Activated gamma-delta T cell treated with anti-CD3 and anti-CD28 coated beads, Interleukin-2, amount 50 U/mL, for 16 hours (primary cell): ENCODE measurements at regions not wholly inside any gene's neighbourhood (a gene's known extent, or its start where the extent isn't known, plus 50 kb on each side); places are given as distances from the start of the nearest gene placed in this dataset.

Source experiments
- DNase-seq: peaks from one replicate; pipeline ENCODE4 v3.0.0-alpha.2; 2020; ENCODE audit warnings: low read depth

DNA sequence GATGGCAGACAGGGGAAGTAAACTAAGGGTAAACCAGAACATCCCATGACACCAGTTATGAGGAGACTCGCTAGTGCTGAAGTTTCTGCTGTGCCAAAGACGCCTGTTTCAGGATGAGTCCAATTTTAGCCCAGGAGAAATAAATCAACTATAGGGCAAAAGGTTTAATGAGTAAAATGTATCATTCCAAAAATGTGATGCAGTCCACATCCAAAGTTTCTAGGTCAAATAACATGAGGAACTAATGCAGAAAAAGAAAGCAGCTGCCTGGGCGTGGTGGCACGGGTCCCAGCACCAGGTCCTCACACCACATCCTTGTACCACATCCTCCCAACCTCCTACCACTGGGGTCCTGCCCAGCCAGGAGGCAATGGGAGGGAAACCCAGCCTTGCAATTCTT is 126.9 kb upstream of the CTAGE1 start:
- no peak for DNase-seq

DNA sequence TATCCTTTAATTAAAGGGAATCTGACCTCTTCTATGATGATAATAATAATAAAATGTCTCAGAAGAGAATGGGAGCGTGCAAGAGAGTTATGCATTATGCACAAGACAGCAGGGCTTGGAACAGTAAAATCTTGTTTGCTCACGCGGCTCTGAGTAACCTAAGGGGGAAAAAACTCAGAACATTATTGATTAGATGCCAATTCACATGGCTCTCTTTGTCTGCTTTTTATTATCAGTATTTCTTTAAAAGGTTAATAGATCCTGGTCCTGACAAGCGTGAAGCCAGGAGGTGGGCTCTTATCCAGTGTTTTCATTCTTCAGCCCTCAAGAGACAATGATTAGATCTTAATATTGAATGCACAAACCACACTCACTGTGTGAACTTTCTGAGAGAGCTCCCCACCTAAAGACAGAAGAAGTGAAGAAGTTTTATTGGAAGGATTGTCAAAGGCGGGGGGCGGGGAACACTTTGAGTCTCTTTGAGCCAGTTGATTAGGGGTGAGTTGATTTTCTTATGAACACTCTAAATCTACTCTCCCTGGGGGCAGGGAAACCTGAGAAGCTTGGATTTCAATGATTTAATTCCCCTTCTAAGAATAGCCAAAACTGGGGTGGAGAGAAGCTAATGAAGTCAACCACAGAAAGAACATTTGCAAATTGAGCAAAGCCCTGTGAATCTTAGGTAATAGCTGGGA is 127.5 kb upstream of the CTAGE1 start:
- no peak for DNase-seq

DNA sequence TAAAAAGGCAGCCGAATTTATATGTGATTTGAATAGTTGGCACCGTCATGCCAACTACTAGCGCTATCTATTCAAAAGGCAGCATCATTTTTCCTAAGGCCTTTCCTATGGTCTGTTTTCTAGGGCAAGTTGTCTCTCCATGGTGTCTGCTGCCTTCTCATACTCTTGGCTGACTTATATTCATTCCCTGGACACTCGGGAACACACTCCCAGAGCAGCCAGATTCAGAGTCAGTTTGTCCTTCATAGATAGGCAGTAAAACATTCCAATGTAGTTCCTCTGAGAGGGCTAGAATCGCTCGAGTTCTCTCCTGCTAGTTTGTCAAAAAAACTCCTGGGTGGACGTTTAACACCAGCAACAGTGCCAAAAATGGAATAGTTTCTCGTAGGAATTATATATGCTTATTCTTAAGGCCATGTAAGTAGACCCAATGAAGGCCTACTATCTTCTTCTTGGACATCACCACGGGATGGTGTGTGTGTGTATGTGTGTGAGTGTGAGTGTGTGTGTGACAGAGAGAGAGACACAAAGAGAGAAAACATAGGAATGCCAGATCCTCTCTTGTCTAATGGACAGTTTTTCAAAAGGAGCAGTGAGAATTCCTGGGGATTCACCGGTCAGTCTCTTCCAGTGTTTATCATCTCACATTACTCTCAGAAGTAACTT is 129.3 kb upstream of the CTAGE1 start:
- no peak for DNase-seq

DNA sequence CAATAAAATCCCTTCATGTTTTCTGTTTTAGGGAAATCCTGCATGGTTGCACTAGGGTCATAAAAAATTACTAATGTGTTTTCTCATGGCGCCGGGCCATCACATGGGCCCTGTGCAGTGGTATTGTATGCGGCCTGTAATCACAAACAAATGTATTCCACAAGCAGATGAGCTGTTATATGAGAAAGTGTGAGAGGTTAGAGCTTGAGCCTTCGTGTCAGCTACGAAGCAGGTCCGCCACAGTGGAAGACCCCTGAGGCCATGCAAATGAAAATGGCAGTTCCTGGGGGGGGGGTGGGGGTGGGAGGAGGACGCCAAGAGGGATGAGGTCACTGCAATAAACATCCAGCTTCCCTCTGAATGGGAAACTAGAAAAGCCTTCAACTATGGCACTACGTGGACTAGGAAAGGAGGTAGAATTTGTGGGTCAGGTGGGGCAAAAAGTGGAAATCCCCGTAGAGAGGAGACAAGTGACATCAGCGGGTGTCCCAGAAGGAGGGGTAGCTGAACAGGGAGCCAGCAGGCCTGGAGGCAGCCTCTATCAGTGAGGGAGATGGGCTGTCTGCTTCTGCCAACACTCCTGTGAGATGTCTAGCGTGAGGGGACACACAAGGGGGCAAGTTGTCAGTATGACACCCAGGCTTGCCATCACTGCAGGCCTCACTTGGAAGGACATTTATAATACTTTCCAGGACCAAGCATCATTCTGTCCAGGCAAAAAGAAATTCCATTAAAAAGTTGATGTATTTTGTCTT is 130.3 kb upstream of the CTAGE1 start:
- no peak for DNase-seq

DNA sequence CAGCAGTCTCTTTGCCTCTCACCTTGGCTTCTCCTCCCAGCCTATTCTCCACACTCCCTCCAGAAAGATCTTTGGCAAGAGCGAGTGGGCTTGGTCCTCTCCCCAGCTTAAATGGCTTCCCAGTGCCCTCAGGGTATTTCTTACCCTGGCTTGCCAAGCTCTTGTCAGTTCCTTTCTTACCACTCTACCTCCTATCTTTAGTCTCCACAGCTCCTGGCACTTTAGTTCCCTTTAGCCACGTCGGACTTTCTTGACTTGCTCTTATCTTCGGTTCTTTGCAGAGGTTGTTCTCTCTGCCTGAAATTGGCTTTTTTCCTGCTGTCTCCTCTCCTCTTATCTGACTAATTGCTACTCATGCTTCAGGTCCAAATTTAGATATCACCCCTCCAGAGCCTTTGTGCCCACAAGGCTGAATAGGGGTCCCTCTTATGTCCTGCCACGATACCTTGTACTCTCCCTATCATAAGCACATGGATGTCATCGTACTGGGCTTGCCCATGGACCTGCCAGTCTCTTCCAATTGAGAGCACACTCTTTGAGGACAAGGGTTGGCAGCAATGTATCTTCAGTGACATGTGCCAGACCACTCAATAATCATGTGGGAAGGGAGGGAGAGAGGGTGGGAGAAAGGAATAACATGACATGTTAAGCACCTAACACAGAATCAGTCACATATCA is 131.7 kb upstream of the CTAGE1 start:
- DNase-seq = no peak

DNA sequence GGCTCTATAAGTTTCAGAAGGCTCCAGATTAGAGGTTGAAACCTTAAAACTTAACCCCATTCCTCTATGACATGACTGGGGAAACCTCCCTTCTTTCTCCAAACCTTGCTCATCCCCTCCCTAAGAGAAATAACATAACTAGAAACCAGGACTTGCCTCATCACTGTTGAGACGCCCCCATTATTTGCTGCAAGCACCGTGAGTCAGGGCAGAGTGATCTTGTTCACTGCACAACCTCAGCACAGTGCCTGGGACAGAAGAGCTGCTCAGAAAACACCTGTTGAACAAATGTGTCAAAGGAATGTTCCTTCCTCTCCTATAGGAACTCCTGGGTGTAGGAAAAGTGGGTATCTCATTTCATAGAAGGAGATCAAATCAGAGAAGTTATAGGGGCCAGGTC is 132.7 kb upstream of the CTAGE1 start:
- no peak for DNase-seq

DNA sequence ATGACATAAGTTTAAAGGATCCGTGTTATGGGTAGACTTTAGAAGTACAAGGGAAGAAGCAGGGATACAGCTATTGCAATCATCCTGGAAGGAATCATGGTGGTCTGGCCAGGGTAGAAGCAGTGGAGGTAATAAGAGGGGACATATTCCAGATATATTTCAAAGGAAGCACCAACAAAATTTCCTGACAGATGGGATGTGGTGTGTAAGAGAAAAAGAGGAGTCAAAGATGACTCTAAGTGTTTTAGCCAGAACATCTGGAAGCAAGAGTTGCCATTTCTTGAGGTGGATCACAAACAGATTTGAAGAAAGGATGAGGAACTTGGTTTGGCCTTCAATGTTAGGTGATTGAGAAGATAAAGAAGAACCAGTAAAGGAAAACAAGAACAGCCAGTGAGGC is 133.1 kb upstream of the CTAGE1 start:
- no peak for DNase-seq

DNA sequence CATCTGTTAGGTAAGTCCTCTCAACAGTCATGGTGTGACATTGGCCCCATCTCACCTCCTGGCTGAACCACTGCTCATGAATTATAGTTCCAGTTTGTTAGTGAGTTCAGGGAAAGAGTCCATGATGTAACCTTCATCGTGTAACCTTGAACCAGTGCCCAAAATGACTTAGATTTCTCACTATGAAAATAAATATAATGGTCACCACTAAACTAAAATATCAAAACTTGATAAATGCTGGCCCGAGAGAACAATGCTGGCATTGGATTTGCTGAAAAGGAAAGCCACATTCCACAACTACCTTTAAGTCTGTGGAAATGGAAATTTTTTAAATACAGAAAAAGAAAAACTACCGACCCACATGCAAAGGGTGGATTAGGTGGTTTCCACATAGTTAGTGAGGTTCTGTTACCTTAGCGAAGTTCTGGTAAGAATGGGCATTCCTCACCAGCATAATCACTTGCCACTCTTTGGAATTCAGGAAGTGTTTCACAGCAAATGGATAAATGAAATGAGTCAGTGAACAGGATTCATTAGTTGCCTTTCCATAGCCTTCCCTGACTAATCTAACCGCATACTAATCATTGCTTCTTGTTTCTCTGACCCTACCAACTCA is 133.9 kb upstream of the CTAGE1 start:
- DNase-seq = no peak

DNA sequence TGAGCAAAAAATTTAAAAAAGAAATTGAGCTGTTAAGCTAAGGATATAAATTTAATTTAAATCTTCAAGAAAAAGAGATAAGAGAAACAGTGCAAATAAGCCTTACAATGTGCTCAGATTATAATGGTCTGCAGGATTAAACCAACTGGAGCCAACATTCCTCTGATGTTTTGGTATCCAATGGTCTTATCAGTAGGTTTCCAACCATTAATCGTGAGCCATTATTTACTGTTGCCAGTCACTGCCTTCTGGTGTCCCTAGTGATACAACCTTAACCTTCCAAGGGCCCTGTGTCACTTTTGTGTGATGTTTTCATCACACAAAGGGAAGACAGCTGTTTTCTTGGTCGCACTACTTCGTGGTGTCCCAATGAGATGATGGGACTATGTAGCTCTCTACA is 134.5 kb upstream of the CTAGE1 start:
- no peak for DNase-seq

DNA sequence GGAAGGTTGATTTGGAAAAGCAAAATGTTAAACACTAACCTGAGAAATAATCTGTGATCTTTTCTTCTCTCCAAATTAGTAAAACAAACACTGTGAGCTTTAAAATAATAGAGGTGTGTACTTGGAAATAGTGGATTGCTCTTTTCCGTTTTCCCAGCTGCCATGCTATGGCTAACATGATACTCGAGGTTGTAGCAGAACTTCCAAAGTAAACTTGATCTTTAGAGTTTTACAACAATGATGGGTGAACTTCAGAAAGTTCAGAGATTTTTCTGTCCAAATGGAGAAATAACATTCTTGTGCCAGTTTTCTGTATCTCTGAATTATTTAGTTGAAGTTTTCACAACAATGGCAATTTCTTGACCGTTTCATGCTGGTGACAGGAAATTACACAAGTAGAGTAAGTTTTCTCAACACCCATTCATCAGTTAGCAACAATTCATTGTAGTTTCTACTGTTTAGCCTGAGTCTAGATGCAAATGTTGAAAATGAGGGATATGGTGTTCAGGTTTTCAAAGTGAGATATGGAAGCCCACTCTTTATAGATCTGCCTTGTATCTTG is 135.3 kb upstream of the CTAGE1 start:
- DNase-seq = no peak

DNA sequence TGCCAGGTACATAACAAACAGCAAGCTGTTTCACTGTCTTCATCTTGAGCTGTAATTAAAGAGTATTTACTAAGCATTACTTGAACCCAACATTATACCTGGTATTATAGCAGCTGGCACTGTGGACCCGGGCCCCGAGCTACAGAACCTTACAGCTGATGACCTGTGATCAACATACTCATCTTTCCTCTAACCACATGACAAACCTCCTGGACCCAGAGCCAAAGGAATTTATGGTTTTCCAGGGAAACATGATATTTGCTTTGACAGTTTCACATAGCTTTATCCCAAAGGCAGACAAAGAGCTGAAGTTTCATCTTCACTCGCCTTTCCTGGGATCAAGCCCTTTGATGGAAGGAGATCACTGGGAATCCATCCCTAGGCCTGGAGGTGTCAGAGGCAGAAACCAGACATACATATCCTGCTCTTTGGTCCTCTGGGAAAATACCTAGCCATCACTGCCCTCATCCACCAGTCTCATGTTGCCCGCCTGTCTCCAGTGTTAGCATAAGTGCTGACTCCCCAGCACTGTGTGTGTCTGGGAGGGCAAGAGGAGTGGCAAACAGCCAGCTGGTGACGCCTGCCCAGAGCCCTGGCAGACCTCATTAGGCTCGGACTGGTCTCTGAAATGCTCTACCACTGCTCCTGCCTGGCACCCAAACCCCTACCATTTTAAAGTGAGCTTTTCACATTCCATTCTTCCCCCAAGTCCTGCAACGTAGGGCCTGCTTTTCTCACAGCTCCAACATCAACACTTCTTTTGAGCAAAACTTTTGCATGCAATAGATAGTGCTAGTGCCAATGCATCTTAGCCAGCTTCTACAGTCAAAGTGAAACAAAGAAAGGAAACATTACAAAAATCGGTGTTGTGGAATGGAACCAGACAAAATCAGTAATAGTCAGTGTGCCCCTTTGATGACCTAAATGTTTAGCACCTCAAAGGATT is 138.8 kb upstream of the CTAGE1 start:
- DNase-seq = no peak

DNA sequence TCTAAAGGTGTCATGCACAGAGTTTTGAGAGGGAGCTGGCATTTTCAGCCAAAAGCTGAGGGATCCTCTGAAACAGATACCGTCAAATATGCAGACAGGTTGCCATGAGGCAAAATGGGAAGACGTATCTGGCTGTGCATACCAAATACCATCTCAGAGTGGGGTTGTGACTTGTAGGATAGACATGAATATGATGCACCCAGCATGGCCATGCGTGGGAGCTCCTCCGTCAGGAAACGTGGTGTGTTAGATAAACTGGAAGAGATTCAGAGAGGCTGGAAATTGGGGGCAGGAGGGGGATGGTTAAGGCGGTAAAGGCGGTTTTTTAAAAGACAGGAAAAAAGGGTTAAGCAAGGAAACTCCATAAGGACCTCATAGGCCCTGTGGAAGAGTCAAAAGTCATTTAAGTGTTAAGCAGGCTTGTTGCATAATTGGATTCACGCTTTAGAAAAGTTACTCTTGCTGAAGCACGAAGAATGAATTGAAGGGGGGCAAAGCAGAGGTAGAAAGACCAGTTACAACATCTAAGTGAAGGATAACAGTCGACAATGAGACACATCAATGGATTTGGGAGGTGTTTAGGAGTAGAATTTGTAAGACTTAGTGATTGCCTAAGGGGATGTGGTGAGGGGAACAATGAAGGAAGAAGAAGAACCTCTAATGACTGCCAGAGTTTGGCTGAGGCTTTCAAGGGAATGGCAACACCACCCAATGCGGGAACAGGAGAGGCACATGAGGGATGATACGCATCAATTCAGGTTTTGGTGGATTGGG is 139.6 kb upstream of the CTAGE1 start:
- no peak for DNase-seq

DNA sequence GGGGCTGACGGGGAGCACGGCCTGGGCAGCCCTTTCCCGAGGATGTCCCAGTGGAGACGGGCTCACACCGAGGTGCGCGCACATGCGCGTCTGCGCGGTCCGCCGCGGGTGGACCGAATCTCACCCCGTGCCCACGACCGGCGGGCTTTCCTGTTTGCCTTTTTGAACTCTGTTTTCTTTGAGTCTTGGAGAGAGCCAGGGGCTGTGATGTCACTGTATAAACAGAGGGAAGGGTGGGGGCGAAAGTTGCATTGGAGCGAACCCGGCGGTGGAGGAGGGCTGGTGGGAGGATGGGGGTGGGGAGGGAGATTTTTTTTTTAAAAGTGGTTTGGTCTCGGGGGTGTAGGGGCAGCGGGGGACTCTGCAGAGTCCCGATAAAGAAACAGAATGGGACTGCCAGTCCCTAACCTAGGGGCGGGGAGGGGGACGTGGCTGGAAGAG is 141.2 kb upstream of the CTAGE1 start:
- DNase-seq = no peak

DNA sequence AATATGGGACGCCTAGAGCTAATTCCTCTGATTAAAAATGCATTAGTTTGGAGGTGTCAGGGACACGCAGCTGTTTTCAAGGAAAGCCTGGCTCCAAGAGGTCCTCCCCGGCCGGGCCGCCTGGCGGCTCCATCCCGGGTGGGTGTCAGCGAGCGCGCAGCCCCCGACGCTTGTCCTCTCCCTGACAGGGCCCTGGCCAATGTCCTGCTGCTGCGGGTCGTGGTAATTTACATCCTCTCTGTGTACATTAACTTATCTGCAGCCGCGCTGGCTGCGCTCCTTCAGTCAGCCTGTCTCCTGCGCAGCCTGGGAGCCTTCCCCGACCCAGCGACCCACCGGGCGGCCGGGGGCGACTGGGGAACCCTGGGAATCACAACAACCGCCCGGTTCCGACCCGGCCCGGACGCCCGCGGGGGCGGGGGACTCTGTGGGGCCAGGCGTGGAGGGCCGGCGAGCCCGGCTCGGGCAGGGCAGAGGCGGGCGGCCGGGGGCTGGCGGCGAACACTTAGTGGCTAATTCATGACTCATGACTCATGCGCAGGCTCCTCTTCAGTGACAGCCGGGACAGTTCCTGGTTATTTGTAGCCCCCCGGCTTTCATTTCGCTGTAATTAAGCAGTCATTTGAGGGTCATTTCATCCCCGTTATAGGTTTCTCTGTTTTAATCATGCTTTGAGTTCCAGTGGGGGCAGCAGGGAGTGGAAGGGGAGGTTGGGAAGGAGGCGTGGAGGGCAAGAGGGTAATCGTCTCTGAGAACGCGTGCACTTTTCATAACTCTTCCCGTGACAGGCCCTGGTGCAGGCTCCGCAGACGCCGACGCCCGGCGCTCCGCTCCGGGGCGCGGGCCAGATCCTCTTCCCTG is 141.9 kb upstream of the CTAGE1 start:
- DNase-seq = no peak

DNA sequence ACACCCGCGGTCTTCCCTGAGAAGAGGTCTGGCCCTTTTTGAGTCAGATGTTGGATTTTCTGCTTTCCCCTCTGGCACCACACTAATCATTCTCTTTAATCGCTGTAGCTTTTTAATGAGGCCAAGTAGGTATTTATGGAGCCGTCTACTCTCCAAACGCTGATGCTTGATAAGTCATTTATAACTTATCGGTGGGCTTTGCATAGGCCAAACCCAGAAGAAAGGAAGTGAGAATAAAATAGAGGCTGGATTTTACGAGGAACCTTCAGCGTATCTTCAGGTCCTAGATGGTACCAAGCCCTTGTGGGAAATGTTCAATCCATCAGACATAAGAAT is 142.5 kb upstream of the CTAGE1 start:
- DNase-seq = no peak

DNA sequence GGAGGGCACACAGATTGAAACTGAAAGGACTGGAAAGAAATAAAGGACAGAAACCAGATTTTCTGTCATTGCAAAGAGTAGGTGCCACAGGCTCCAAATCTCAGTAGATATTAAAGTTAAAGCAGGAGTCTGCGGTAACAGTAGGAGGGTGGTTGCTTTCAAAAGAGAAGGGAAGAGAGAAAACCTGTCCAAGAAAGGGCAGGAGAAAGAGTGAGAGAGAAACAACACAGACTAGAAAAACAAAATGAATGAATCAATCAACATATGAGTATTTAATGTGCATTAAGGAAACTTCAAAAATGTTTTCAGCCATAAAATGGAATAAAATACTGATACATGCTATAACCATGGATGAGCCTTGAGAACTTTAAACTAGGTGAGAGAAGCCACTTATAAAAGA is 143.1 kb upstream of the CTAGE1 start:
- no peak for DNase-seq

DNA sequence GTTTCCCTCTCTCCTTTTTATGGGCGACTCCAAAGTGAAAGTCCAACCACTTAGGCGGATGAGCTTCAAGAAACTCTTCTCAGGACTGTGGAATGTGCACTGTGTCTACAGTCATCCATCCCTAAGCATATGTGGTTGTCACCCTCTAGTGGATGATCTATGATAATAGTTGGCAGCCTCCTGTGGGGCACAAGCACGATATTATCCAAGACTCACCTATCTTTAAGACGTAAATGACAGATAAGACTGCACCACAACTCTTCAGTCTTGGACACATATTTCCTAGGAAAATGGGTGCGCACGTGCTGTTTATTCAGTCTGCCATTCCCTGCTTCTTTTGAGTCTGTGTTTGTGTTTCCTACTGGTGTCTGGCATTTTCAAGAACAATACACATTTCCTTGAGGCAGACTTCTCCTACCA is 145.5 kb upstream of the CTAGE1 start:
- DNase-seq = no peak

DNA sequence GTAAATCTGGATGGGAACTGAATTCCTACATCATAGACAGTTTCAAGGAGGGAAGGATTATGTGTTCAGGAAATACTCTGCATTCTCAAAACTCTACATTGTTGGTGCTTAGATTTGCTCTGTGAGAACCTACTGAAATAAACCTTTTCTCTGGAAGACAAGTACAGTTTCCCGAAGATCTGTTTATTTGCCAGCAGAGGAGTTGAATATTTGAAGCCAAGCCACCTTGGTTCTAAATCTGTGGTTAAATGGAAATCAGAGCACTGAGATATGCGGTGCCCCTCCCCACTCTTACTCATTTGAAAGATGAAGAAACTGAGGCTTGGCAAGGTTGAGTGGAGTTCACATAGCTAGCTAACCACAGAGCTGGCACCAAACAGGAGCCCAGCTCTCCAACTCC is 146.3 kb upstream of the CTAGE1 start:
- no peak for DNase-seq
